NCI-H748 (cell line): ENCODE measurements at regions not wholly inside any gene's neighbourhood (a gene's known extent, or its start where the extent isn't known, plus 50 kb on each side); places are given as distances from the start of the nearest gene placed in this dataset.

ENCODE experiments used
- DNase-seq: peaks from one replicate; lab custom pipeline; 2025; ENCODE audit not compliant: unreplicated experiment; lab: John Stamatoyannopoulos, UW

- no peak for DNase-seq
Observed at GRCh38 chr14:48914921-48915320, 671.3 kb downstream of the RPS29 start.

- DNase-seq = no peak
Observed at GRCh38 chr14:48914382-48914781, 671.8 kb downstream of the RPS29 start.

- DNase-seq = no peak
Observed at GRCh38 chr14:48900565-48900964, 685.6 kb downstream of the RPS29 start.

GRCh38 chr14:48890333-48890732 is 695.8 kb downstream of the RPS29 start:
- no peak for DNase-seq

- DNase-seq = peak; percentile 15
Observed at GRCh38 chr14:48876806-48877340, 709.3 kb downstream of the RPS29 start.

- DNase-seq = no peak
Observed at GRCh38 chr14:48874711-48875110, 711.5 kb downstream of the RPS29 start.

GRCh38 chr14:48857366-48857765 is 728.8 kb downstream of the RPS29 start:
- no peak for DNase-seq

- no peak for DNase-seq
Observed at GRCh38 chr14:48853159-48853558, 733.0 kb downstream of the RPS29 start.

- DNase-seq = no peak
Observed at GRCh38 chr14:48849741-48850322, 736.3 kb downstream of the RPS29 start.

- DNase-seq = no peak
Observed at GRCh38 chr14:48842785-48843184, 743.4 kb downstream of the RPS29 start.

- no peak for DNase-seq
Observed at GRCh38 chr14:48826058-48826457, 760.1 kb downstream of the RPS29 start.

GRCh38 chr14:48814562-48814961 is 771.6 kb downstream of the RPS29 start:
- peak; percentile 3 for DNase-seq

GRCh38 chr14:48805315-48805714 is 780.9 kb downstream of the RPS29 start:
- peak; percentile 60 for DNase-seq

GRCh38 chr14:48792376-48793024 is 793.7 kb downstream of the RPS29 start:
- no peak for DNase-seq

- DNase-seq = no peak
Observed at GRCh38 chr14:48788771-48789170, 797.4 kb downstream of the RPS29 start.

- DNase-seq = no peak
Observed at GRCh38 chr14:48786498-48786897, 799.7 kb downstream of the RPS29 start.

GRCh38 chr14:48771717-48772116 is 814.5 kb downstream of the RPS29 start:
- no peak for DNase-seq

- DNase-seq = no peak
Observed at GRCh38 chr14:48751293-48751692, 834.9 kb downstream of the RPS29 start.

- DNase-seq = peak; percentile 39
Observed at GRCh38 chr14:48748151-48748675, 838.0 kb downstream of the RPS29 start.

GRCh38 chr14:48747561-48748089 is 838.6 kb downstream of the RPS29 start:
- DNase-seq = peak; percentile 78

- no peak for DNase-seq
Observed at GRCh38 chr14:48744202-48744601, 842.0 kb downstream of the RPS29 start.
